ENCODE measurements at regions not wholly inside any gene's neighbourhood (a gene's known extent, or its start where the extent isn't known, plus 50 kb on each side); places are given as distances from the start of the nearest gene placed in this dataset.

- H3K27me3 ChIP-seq (ENCODE audit: insufficient read depth, low read length), result peaks cover 26% of the 10 kb centered on the region
- no peaks in the 10 kb centered on the region for H3K4me1 ChIP-seq (ENCODE audit: insufficient read depth, low read length)
- TF ChIP-seq CTCF (IDR thresholded peaks at IDR 0.05; ENCODE audit: extremely low read depth, low read depth, low read length), result no peak
- peak; percentile 34 for DNase-seq (ENCODE audit: insufficient read length, low spot score, missing footprints)
- no peak overlapping the region for H2AFZ ChIP-seq (ENCODE audit: low read length)
- H3K79me2 ChIP-seq (ENCODE audit: insufficient read depth, low read length), result no peaks in the 10 kb centered on the region
- H3K9me3 ChIP-seq (ENCODE audit: low read depth, low read length), result peaks cover 2% of the 10 kb centered on the region
- H3K4me2 ChIP-seq (ENCODE audit: insufficient read depth, low read length), result no peak overlapping the region
- no peaks in the 10 kb centered on the region for H3K36me3 ChIP-seq (ENCODE audit: insufficient read depth, low read length)
- no peaks in the 10 kb centered on the region for H4K20me1 ChIP-seq (ENCODE audit: insufficient read depth, low read length)
- no peak overlapping the region for H3K27ac ChIP-seq (ENCODE audit: low read depth, low read length)
- no peak overlapping the region for H3K4me3 ChIP-seq (ENCODE audit: insufficient read depth, low read length)
Measured at GRCh38 chr14:101125719-101126651, 222.5 kb upstream of the RTL1 start.

- Histone ChIP-seq H3K79me2 (ENCODE audit: insufficient read depth, low read length) (no peaks in the 10 kb centered on the region), H3K4me3 (ENCODE audit: insufficient read depth, low read length) (no peak overlapping the region), H3K9me3 (ENCODE audit: low read depth, low read length) (peaks cover 2% of the 10 kb centered on the region), H2AFZ (ENCODE audit: low read length) (no peak overlapping the region), H3K4me1 (ENCODE audit: insufficient read depth, low read length) (no peaks in the 10 kb centered on the region), H4K20me1 (ENCODE audit: insufficient read depth, low read length) (no peaks in the 10 kb centered on the region), H3K36me3 (ENCODE audit: insufficient read depth, low read length) (no peaks in the 10 kb centered on the region), H3K4me2 (ENCODE audit: insufficient read depth, low read length) (no peak overlapping the region), H3K27ac (ENCODE audit: low read depth, low read length) (no peak overlapping the region), H3K27me3 (ENCODE audit: insufficient read depth, low read length) (peaks cover 26% of the 10 kb centered on the region)
- no peak for TF ChIP-seq CTCF (IDR thresholded peaks at IDR 0.05; ENCODE audit: extremely low read depth, low read depth, low read length)
- DNase-seq (ENCODE audit: insufficient read length, low spot score, missing footprints), result peak; percentile 36
Measured at GRCh38 chr14:101126731-101127130, 223.2 kb upstream of the RTL1 start.

GRCh38 chr14:101127224-101127623, 223.7 kb upstream of the RTL1 start:
- DNase-seq (ENCODE audit: insufficient read length, low spot score, missing footprints), result peak; percentile 42
- Histone ChIP-seq H3K27ac (ENCODE audit: low read depth, low read length) (no peak overlapping the region), H4K20me1 (ENCODE audit: insufficient read depth, low read length) (no peaks in the 10 kb centered on the region), H3K4me1 (ENCODE audit: insufficient read depth, low read length) (no peaks in the 10 kb centered on the region), H3K4me2 (ENCODE audit: insufficient read depth, low read length) (no peak overlapping the region), H3K27me3 (ENCODE audit: insufficient read depth, low read length) (peaks cover 26% of the 10 kb centered on the region), H3K36me3 (ENCODE audit: insufficient read depth, low read length) (no peaks in the 10 kb centered on the region), H3K79me2 (ENCODE audit: insufficient read depth, low read length) (no peaks in the 10 kb centered on the region), H3K4me3 (ENCODE audit: insufficient read depth, low read length) (no peak overlapping the region), H3K9me3 (ENCODE audit: low read depth, low read length) (peaks cover 2% of the 10 kb centered on the region), H2AFZ (ENCODE audit: low read length) (no peak overlapping the region)
- no peak for TF ChIP-seq CTCF (IDR thresholded peaks at IDR 0.05; ENCODE audit: extremely low read depth, low read depth, low read length)

- no peak overlapping the region for H3K4me2 ChIP-seq (ENCODE audit: insufficient read depth, low read length)
- H3K27ac ChIP-seq (ENCODE audit: low read depth, low read length), result no peak overlapping the region
- DNase-seq (ENCODE audit: insufficient read length, low spot score, missing footprints), result peak; percentile 38
- no peak overlapping the region for H2AFZ ChIP-seq (ENCODE audit: low read length)
- no peaks in the 10 kb centered on the region for H4K20me1 ChIP-seq (ENCODE audit: insufficient read depth, low read length)
- H3K27me3 ChIP-seq (ENCODE audit: insufficient read depth, low read length), result peaks cover 26% of the 10 kb centered on the region
- peaks cover 2% of the 10 kb centered on the region for H3K9me3 ChIP-seq (ENCODE audit: low read depth, low read length)
- H3K36me3 ChIP-seq (ENCODE audit: insufficient read depth, low read length), result no peaks in the 10 kb centered on the region
- H3K4me3 ChIP-seq (ENCODE audit: insufficient read depth, low read length), result no peak overlapping the region
- no peak for TF ChIP-seq CTCF (IDR thresholded peaks at IDR 0.05; ENCODE audit: extremely low read depth, low read depth, low read length)
- H3K79me2 ChIP-seq (ENCODE audit: insufficient read depth, low read length), result no peaks in the 10 kb centered on the region
- H3K4me1 ChIP-seq (ENCODE audit: insufficient read depth, low read length), result no peaks in the 10 kb centered on the region
Measured at GRCh38 chr14:101128478-101129321, 225.2 kb upstream of the RTL1 start.
